AG08396 (cell line): ENCODE measurements at regions not wholly inside any gene's neighbourhood (a gene's known extent, or its start where the extent isn't known, plus 50 kb on each side); places are given as distances from the start of the nearest gene placed in this dataset.
"Not testable (repeated sequence)": the region's sequence is repeated elsewhere in the genome, so short reads cannot be mapped to it uniquely, and the experiment has no call there.

Source experiments
- DNase-seq: peaks from one replicate; pipeline ENCODE4 v3.0.0; 2012; ENCODE audit warnings: low spot score, mixed read lengths

GRCh38 chr5:106818552-106818951 lies 852.2 kb downstream of the EFNA5 start:
- no peak for DNase-seq

GRCh38 chr5:106814961-106815360 lies 855.8 kb downstream of the EFNA5 start:
- DNase-seq = no peak

DNA sequence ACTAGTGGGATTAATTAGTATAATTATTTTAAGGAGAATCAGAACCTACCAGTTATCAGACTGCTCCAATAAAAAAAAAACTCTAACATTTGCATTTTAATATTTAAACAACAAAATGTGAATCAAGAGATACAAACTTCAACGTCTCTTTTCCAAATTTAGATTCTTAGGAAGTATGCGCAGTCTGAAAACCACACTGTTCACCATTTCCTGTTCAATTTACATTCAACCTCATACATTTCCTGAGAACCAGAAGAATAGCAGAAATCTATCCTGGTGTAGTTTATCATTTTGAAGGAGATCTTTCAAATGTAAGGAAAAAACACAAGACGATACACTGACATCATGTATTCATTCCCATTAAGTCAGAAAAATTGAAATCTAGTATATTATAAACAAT lies 869.2 kb downstream of the EFNA5 start:
- DNase-seq = no peak

DNA sequence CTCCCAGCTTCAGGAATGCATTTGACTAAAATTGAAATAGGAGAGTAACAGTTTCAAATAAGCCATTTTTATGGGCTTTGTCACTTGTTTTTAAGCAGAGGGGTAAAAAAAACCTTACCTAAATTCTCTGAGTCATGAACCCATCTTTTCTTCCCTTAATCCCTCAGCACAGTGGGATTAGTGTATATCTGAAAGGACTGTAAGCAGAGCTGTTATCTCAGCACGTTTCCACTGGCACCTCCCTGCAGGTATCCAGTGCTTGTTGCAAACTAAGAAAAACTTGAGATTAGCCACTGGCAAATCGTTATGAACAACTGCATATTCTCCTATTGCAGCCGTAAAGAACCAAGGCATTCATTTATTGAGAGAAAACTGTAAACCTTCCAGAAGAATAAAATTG lies 872.7 kb downstream of the EFNA5 start:
- no peak for DNase-seq

DNA sequence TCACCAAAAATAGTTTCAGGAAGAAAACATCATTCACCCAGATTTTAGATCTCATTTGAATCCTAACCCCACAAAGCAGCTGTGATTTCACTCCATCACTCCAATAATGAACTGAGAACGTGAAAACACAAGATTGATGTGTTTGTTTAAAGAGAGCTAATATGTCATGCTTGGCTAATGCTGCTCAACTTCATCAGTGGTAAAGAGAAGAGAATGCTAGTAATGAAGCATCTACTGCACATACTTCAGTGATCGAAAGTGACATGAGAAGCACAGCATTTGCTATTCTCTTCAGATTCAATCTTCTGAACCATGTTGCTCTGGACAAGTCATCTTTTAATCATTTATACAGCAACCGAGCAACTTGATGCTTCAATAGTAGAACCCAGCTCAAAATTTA lies 874.7 kb downstream of the EFNA5 start:
- no peak for DNase-seq

DNA sequence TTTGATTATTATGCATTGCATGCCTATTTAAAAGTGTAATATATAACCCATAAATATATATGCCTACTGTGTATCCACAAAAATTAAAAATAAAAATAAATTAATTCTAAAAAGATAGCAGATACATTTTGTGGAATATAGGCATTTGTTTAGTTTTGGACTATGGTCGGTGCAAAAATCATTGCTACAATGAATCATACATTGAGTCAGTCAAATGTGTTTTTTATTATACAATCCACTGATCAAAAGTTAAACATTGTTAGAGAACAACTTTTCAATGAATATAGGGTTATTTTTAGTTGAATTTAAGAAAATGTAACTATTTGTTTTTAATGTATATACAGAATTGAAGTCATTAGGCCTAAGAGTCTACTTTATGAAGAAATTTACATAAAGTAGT lies 885.9 kb downstream of the EFNA5 start:
- no peak for DNase-seq

DNA sequence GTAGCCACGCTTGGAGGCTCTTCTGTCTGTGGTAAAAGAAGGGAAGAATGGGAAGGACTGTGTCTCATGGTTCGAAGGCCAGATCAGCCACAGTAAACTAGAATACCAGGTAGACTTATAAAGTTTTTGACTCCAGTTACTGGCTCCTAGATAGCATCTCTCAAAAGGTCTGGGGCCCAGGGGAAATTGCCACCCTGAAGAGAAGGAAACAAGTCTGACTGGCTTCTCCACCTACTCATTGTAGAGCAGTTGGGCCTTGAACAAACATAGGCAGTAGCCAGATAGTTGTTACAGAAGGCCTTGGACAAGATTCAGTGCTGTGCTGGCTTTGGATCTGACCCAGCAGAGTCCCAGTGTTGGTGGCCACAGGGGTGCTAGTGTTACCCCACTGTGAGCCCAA lies 890.4 kb downstream of the EFNA5 start:
- DNase-seq = no peak

GRCh38 chr5:106776515-106776914 lies 894.2 kb downstream of the EFNA5 start:
- DNase-seq = not testable (repeated sequence)

DNA sequence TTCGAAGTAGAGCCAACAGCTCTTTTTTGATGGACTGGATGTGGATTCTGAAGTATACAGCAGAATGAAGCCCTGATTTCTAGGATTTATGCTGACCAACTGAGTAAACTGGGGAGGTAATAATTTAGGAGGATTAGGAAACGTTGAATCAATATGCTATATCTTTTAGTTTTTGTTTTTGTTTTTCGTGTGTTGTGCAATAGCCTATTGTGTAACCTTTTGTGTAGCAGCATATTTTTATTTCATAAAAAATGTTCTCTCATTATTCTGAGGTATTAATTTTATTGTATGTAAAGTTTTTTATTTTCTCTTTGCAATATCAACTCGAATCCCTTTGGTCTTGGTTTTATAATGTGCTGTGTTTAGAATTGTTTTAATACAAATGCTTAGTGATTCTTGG lies 902.3 kb downstream of the EFNA5 start:
- no peak for DNase-seq

- DNase-seq = no peak
These were observed 903.8 kb downstream of the EFNA5 start for GRCh38 chr5:106766916-106767315.

DNA sequence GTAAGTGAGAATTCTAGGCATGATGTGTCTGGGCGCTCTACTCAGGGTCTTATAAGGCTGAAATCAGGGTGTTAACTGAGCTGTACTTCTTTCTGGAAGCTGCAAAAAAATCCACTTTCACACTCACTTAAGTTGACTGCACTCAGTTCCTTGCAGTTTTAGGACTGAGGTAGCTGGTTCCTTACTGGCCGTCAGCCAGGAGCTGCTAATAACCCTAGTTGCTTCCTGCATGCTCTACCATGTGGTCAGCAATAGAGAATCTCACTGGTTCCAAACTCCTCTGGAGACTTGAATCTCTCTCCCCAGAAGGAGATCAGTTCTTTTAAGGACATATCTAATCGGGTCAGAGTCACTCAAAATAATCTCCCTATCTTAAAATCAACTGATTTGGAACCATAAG lies 911.2 kb downstream of the EFNA5 start:
- no peak for DNase-seq

GRCh38 chr5:106759152-106759551 lies 911.6 kb downstream of the EFNA5 start:
- no peak for DNase-seq

DNA sequence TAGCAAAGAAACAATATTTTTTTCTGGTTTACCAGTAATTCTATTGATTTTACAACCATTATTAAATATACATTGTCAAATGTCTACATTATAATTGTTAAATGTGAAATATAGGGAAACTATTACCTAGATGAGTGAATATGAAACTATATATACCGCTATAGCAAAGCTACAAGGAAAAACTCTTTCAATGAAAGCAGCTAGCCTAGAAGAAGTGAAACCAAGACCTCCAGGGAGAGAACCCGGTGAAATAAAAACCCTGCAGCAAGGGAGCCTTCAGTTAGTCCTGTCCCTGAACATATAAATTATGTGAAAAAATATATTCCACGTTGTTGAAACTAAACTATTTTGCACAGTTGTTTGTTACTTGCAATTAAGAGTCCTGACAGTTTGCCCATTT lies 913.1 kb downstream of the EFNA5 start:
- DNase-seq = no peak

GRCh38 chr5:106755789-106756188 lies 914.9 kb downstream of the EFNA5 start:
- no peak for DNase-seq

- no peak for DNase-seq
These were observed 915.7 kb downstream of the EFNA5 start for GRCh38 chr5:106755066-106755465.

DNA sequence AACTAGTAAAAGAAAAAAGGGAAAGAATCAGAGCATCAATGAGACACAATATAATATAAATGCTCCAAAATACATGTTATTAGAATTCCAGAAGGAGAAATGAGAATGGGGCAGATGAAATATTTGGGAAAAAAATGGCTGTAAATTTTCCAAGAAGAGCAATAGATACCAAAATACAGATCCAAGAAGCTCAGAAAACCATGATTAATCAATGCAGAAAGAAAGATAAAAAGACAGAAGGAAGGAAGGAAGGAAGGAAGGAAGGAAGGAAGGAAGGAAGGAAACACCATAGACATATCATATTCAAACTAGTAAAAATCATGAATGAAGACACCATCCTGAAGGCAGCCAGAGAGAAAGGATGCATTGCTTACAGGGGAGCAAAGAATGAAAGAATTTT lies 920.9 kb downstream of the EFNA5 start:
- no peak for DNase-seq

DNA sequence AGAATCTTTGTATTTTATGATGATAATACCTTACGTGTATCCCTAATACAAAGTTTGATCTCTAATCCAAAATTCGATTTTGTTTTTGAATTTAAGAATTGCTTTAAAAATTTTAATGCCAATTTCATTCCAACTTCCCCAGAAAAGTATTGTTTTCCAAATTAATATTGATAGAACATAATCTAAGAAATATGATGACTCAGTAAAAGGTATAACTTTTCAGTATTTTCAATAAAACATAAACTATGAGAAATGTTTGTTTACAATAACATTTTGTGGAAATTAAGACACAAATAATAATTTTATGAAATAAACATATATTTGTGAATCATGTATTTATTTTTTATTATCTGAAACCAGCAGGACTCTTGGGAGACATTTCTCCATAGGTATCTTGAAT lies 931.6 kb downstream of the EFNA5 start:
- no peak for DNase-seq

- DNase-seq = no peak
These were observed 933.6 kb downstream of the EFNA5 start for GRCh38 chr5:106737111-106737510.

DNA sequence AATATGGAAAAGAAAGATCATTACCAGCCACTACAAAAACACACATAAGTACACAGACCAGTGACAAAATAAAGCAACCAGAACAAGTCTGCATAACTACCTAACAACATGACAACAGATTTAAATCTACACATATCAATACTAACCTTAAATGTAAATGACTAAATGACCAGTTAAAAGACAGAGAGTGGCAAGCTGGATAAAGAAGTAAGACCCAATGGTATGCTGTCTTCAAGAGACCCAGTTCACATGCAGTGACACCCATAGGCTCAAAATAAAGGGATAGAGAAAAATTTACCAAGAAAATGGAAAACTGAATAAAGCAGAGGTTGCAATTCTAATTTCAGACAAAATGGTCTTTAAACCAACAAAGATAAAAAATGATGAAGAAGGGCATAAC lies 938.1 kb downstream of the EFNA5 start:
- no peak for DNase-seq

DNA sequence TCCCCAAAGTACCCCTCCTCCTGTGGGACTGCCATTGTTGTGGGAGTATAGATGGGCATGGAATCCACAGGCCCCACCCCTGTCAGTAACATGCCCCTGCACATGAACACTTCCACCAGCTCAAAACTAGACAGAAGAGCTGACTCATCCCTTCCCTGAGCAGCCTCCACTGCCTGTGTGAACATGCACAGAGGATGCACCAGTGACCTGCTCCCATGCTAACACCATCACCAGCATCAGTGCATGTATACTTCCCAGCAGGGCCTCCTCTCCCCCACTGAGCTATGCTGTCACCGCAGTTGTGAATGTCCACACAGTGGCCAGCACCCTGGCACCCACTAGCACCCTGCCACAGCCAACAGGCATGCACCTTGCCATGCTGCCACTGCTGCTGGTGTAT lies 939.8 kb downstream of the EFNA5 start:
- DNase-seq = no peak

GRCh38 chr5:106730506-106730905 lies 940.2 kb downstream of the EFNA5 start:
- DNase-seq = no peak

GRCh38 chr5:106728208-106728607 lies 942.5 kb downstream of the EFNA5 start:
- DNase-seq = no peak

- no peak for DNase-seq
These were observed 943.7 kb downstream of the EFNA5 start for GRCh38 chr5:106727071-106727470.

DNA sequence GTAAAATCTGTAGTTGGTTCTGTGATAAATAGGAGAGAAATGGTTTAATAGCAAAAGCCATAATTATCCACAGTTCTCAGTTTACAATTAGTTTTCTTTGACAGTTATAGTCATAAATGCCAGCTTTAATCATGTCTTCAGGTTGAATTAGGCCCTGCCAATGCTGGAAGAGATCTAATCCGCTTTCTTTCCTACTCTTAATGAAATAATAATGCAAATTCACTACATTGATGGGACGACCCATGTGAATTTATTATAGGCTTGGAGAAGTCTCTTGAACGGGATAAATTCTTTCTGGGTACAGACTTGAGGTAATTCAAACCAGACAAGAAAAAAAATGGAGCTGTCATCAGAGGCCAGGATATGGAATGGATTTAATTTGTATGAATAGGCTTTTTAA lies 950.4 kb downstream of the EFNA5 start:
- no peak for DNase-seq

- DNase-seq = no peak
These were observed 970.9 kb downstream of the EFNA5 start for GRCh38 chr5:106699796-106700195.
